ENCODE measurements at regions not wholly inside any gene's neighbourhood (a gene's known extent, or its start where the extent isn't known, plus 50 kb on each side); places are given as distances from the start of the nearest gene placed in this dataset.

GRCh38 chr14:86780876-86781510 is 1212.0 kb downstream of the GALC start:
- Histone ChIP-seq H3K4me1 (replicated peaks; ENCODE audit: insufficient read depth) (no peaks in the 10 kb centered on the region), H3K36me3 (ENCODE audit: low read depth) (no peaks in the 10 kb centered on the region), H3K79me2 (ENCODE audit: low read depth) (no peaks in the 10 kb centered on the region), H3K27ac (no peak overlapping the region), H2AFZ (no peak overlapping the region), H3K9me2 (ENCODE audit: insufficient read depth) (no peaks in the 10 kb centered on the region), H3K4me3 (no peak overlapping the region), H3F3A (ENCODE audit: insufficient read depth, low read depth) (no peaks in the 10 kb centered on the region), H3K4me2 (no peak overlapping the region), H3K9me3 (ENCODE audit: insufficient read depth, low read depth) (no peaks in the 10 kb centered on the region), H3K27me3 (ENCODE audit: insufficient read depth, low read depth) (no peaks in the 10 kb centered on the region), H4K20me1 (ENCODE audit: insufficient read depth) (no peaks in the 10 kb centered on the region)
- ChIA-PET POLR2A (ENCODE audit: unreplicated experiment) (no interaction called here), CTCF (no interaction called here)
- intact Hi-C loops (cut with micrococcal nuclease; ENCODE audit: unreplicated experiment): no loop called here
- TF ChIP-seq EZH2 (IDR thresholded peaks at IDR 0.05; ENCODE audit: low read depth) (no peak), CTCF (conservative IDR thresholded peaks at IDR 0.05) (no peak)
- DNase-seq: no peak
- no TSS peak for BruUV-seq (replicated peaks)

GRCh38 chr14:86780461-86780860 is 1212.5 kb downstream of the GALC start:
- CTCF ChIA-PET: no interaction called here

GRCh38 chr14:86779416-86779815 is 1213.6 kb downstream of the GALC start:
- no peak overlapping the region for H3K4me3 ChIP-seq
- ChIA-PET POLR2A (ENCODE audit: unreplicated experiment) (no interaction called here), CTCF (no interaction called here)
- H3K27me3 ChIP-seq (ENCODE audit: insufficient read depth, low read depth): no peaks in the 10 kb centered on the region
- no peaks in the 10 kb centered on the region for H3K9me3 ChIP-seq (ENCODE audit: insufficient read depth, low read depth)
- no TSS peak for BruUV-seq (replicated peaks)
- no peaks in the 10 kb centered on the region for H4K20me1 ChIP-seq (ENCODE audit: insufficient read depth)
- no peak for DNase-seq
- no peaks in the 10 kb centered on the region for H3K9me2 ChIP-seq (ENCODE audit: insufficient read depth)
- no peak overlapping the region for H3K27ac ChIP-seq
- no peaks in the 10 kb centered on the region for H3K36me3 ChIP-seq (ENCODE audit: low read depth)
- no peaks in the 10 kb centered on the region for H3K4me1 ChIP-seq (replicated peaks; ENCODE audit: insufficient read depth)
- no peak overlapping the region for H2AFZ ChIP-seq
- TF ChIP-seq EZH2 (IDR thresholded peaks at IDR 0.05; ENCODE audit: low read depth): no peak
- no peak for TF ChIP-seq CTCF (conservative IDR thresholded peaks at IDR 0.05)
- H3F3A ChIP-seq (ENCODE audit: insufficient read depth, low read depth): no peaks in the 10 kb centered on the region
- no peak overlapping the region for H3K4me2 ChIP-seq
- H3K79me2 ChIP-seq (ENCODE audit: low read depth): no peaks in the 10 kb centered on the region
- intact Hi-C loops (cut with micrococcal nuclease; ENCODE audit: unreplicated experiment): no loop called here

More at GRCh38 chr14:86780461-86780860, 1212.5 kb downstream of the GALC start:
- no peaks in the 10 kb centered on the region for H3K79me2 ChIP-seq (ENCODE audit: low read depth)
- no peak for DNase-seq
- H3K9me3 ChIP-seq (ENCODE audit: insufficient read depth, low read depth): no peaks in the 10 kb centered on the region
- H3K4me3 ChIP-seq: no peak overlapping the region
- no peaks in the 10 kb centered on the region for H3F3A ChIP-seq (ENCODE audit: insufficient read depth, low read depth)
- H3K27me3 ChIP-seq (ENCODE audit: insufficient read depth, low read depth): no peaks in the 10 kb centered on the region
- no peaks in the 10 kb centered on the region for H3K36me3 ChIP-seq (ENCODE audit: low read depth)
- BruUV-seq (replicated peaks): no TSS peak
- no peaks in the 10 kb centered on the region for H3K4me1 ChIP-seq (replicated peaks; ENCODE audit: insufficient read depth)
- H3K4me2 ChIP-seq: no peak overlapping the region
- H4K20me1 ChIP-seq (ENCODE audit: insufficient read depth): no peaks in the 10 kb centered on the region
- TF ChIP-seq EZH2 (IDR thresholded peaks at IDR 0.05; ENCODE audit: low read depth) (no peak), CTCF (conservative IDR thresholded peaks at IDR 0.05) (no peak)
- no peak overlapping the region for H2AFZ ChIP-seq
- POLR2A ChIA-PET (ENCODE audit: unreplicated experiment): no interaction called here
- intact Hi-C loops (cut with micrococcal nuclease; ENCODE audit: unreplicated experiment): no loop called here
- no peaks in the 10 kb centered on the region for H3K9me2 ChIP-seq (ENCODE audit: insufficient read depth)
- H3K27ac ChIP-seq: no peak overlapping the region

All from PC-9 (cell line).